ENCODE measurements at regions not wholly inside any gene's neighbourhood (a gene's known extent, or its start where the extent isn't known, plus 50 kb on each side); places are given as distances from the start of the nearest gene placed in this dataset.
"Not testable (repeated sequence)": the region's sequence is repeated elsewhere in the genome, so short reads cannot be mapped to it uniquely, and the experiment has no call there.

GRCh38 chr6:12633746-12634145 lies 82.8 kb upstream of the PHACTR1 start:
- not testable (repeated sequence) for TF ChIP-seq CTCF (IDR thresholded peaks at IDR 0.05 in 8 of 11, conservative IDR thresholded peaks at IDR 0.05 in 3 of 11); POLR2A (IDR thresholded peaks at IDR 0.05)

All from spleen (tissue), 7 donors.